ENCODE measurements at regions not wholly inside any gene's neighbourhood (a gene's known extent, or its start where the extent isn't known, plus 50 kb on each side); places are given as distances from the start of the nearest gene placed in this dataset.

DNA sequence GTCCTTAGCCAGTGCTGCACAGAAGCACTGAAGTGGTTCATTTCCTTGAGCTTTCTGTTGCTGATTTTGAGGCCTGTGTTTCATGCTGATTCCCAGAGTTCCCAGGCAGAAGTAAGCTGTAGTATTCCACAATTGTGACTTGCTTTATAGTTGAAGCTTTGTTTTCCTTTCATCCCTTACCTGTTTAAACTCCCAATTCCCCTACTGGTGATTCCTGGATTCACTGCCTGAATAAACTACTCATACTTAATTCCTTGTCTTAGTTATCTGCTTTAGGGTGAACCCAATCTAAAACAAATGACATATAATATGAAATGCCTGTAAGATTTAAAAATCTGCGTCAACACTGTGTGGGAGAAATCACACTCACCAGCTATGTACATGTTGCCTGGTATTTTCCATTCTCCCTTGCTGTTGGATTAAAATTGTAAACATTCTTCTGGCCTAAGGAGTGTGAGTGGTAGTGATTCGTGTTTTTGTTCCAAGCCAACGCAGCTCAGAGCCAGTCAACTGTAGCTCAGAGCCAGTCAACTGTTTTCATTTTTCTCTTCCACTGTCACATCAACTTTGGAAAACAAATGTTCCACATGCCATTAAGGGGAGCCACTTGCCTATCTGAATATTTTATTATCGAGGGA is 879.4 kb downstream of the MRPL39 start:
- DNase-seq (ENCODE audit: low spot score) = no peak

DNA sequence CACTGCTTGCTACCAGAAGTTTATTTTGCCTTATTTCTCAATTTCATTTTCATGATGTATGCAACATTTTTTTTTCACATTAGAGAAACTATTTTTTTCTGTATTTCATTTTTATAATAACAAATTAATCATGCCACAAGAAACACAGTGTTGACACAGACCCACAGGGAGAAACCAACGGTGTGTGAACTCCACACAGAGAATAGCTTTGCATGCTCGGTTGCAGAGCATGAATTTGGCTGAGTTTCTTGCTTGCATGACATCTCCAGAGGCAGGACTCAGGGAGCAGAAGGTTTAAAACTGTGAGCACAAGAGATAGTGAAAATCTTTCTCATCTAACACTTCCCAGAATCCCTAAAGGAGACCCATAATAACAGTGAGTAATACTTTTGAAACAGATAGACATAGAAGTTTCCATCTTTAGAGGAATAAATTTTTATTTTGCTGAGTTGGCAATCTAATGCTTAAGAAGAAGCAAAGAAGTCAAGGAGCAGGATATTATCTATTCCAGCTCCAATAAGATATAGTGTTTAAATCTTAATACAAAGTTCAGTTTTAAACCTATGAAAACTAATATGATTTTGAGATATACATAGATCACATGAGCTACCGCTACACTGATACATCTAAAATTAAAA is 890.9 kb downstream of the MRPL39 start:
- DNase-seq (ENCODE audit: low spot score) = no peak

DNA sequence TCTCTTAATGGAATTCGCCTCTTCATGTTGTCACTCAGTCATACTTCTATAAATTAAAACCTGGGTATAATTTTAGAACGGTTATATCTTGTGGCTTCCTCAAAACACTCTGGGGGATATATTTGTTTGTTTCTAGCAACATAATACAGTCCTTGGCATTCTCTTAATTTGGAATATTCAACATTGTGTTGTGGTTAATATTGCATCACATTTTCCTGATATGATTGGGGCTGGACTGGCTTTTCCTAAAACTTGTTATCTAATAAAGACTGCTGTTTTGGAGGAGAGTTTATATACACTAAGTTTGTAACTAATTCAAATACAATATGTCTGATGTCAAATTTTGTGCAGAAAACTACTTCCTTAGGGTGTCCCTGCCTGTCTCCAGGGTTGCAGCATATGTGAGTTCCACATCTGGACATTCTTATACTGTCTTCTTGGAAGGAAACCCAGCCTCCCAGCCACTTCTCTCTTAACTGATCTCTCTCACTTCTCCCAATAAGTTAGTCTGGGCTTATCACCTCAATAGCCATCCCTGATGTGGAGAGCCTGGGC is 892.6 kb downstream of the MRPL39 start:
- DNase-seq (ENCODE audit: low spot score) = no peak

DNA sequence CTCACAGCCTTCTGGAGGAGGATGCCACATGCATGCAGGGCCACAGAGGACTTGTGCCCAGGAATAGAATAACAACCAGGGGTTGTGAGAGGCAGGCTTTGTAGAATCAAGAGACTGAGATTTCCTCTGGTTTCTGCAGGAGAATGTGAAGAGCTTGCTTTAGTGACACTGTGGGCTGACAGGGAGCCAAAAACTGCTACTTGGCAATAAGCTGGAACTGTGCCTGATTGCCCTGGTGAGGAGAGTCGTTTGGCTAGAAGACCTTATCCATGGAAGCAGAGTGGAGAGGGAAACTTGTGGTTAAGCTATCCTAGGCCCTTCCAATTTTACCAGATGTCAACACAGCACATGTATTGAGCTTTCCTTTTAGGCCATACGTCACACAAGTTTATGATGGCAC is 902.1 kb downstream of the MRPL39 start:
- DNase-seq (ENCODE audit: low spot score) = no peak

DNA sequence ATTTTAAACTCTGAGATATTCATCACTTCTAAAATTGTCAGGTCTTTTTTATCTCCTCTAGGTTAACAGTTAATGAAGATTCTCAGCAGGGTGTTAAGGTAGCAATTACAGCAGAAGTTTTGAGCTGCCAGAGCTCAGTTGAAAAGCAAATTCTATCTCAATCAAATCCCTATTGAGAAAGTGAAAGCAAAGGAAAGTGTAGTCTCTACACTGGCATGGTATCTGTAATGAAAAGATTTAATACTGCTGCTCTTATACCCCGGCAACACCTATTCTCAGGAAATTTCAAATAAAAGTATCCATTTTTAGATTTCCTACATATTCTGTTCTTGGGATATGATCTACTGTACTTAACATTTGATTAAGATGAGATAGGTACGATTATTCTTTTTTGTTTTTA is 913.5 kb downstream of the MRPL39 start:
- DNase-seq (ENCODE audit: low spot score) = no peak

DNA sequence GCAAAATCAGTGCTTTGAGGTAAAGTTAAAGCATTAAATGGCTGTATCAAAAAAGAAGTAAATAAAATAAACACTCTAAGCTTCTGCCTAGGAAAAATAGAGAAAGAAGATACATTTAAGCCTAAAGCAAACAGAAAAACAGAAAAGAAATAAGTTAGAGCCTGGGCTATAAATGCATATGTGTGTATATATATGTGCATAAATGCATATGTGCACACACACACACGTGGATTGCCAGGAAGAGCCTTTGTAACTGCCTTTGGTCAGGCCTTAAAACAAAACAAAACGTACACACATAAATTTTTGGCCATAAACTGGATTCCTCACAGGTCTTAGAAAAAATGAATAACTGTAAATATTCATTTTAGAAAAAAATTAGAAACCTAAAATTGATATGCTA is 925.8 kb downstream of the MRPL39 start:
- DNase-seq (ENCODE audit: low spot score) = no peak

DNA sequence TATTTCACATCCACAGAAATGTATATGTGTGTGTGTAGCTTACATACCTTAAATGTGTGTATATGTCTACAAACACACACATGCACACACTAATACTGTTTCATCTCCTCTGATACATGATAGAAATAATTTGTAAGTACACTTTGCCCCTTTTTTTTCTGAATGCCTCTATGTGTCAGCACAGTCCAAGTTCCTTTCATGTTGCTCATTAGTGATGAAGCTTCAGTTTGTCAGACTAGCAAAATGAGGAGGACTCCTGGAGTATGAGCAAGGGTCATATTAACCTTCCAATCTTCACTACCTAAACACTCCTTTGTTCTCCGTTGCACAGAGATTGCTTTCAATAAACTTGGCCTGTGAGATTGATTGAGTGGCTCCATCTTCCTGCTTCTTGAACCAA is 935.4 kb downstream of the MRPL39 start:
- no peak for DNase-seq (ENCODE audit: low spot score)

DNA sequence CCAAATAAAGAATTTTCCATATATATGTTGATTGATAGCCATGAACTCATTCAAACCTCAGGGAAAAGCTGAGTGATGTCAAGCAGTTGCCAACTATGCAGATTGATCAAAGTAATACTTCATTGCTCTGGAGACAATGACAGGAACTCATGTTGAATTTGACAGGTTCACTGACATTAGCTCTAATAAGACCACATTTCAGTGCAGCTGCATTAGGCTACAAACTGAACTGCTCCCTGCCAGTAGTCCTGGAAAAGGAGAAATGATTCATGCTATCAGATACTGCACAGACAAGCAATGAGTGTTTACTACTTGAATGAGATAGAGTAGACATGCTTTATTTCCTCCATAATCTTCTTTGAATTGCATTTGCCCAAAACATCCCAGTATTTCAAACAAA is 948.4 kb downstream of the MRPL39 start:
- no peak for DNase-seq (ENCODE audit: low spot score)

DNA sequence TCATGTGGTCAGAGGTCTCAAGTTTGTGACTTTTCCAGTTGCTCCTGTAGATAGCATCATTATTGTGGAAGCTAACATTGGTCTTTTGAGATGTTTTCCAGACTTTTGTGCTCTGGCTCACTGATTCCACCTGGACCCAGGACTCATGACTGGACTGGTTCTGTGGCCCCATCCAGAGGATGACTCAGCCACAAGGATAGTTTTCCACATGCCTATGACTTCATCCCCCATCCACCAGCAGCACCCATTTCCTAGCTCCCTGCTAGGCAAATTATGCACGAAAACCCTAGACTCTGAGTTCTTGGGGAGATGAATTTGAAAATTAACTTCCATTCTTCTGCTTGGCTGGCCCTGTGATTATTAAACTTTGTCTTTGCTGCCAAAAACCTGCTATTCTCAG is 949.3 kb downstream of the MRPL39 start:
- no peak for DNase-seq (ENCODE audit: low spot score)

DNA sequence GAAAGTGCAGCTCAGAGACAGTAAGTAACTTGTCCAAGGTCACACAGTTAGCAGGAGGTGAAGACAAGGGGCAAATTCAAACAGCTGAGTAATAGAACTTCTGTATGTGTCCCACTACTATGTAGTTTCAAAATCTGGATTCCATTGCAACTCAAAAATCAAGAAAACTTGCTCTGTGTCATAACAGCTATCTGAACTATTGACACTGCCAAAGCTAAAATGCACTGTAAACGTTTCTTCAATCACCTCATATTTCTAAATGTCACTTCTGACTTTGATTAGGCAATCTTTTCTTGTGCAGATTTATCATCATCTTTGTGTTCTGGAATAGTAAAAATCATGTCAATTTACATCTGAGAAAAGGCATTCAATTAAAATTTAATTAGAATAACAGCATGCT is 957.6 kb downstream of the MRPL39 start:
- DNase-seq (ENCODE audit: low spot score) = no peak

DNA sequence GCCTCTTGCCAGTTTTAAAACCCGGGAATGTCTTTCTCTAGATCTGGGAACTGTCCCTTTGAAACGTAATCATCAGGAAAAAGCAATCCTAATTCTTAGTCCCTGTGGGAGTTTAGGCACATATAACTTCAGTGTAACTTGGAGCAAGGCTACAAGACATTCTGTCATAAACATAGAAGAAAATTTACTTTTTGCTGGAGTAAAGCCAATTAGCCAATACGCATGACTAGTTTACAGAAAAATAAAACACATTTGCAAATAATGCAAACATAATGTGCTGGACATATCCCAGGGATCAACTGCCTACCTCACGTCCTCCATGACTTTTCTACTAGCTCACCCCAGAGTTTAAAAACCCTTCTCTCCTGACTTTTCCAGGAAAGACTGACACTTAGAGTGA is 970.6 kb downstream of the MRPL39 start:
- DNase-seq (ENCODE audit: low spot score) = no peak

DNA sequence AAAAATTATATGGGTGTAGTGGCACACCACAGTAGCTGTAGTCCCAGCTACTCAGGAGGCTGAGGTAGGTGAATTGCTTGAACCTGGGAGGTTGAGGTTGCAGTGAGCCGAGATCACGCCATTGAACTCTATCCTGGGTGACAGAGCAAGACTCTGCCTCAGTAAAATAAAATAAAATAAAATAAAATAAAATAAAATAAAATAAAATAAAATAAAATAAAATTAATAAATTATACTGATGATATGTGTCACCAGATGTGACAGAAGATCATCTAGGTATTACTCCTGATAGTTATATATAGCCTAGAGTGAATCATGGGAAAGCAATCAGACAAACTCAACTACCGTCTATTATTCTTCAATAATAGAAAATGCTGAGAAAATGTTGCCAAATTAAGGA is 972.5 kb downstream of the MRPL39 start:
- no peak for DNase-seq (ENCODE audit: low spot score)

DNA sequence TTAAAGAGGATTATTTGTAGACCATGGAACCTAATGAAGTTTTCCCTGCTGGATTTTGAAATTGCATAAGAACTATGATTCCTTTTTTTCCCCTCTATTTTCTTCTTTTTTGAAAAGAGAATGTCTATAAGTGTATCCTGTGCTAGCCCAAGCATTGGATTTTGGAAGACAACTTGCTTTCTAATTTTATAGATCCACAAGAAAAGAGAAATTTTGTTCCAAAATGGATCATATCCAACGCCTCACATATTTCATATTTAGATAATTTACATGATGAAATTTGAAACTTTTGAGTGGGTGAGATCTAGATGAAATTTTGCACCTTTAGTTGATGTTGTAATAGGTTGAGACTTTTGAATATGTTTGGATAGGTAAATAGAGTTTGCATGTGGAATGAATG is 978.7 kb downstream of the MRPL39 start:
- no peak for DNase-seq (ENCODE audit: low spot score)

DNA sequence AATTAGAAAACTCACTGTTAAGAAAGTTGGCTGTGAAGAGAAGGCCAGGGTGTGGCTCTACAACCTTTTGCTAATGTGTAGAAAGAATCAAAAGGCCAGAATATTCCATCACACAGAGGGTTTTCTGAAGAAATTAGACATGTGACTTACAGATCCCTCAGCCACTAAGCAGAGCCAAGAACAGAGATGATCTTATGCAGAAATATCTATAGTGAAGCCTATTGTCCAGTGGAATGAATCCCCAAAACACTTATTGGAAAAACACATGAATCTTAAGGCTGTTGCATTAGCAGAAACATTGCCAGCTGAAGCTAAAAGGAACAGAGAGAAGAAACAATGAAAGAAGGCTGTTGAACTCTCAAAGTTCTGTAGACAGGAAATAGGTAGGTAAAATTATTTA is 979.2 kb downstream of the MRPL39 start:
- no peak for DNase-seq (ENCODE audit: low spot score)

DNA sequence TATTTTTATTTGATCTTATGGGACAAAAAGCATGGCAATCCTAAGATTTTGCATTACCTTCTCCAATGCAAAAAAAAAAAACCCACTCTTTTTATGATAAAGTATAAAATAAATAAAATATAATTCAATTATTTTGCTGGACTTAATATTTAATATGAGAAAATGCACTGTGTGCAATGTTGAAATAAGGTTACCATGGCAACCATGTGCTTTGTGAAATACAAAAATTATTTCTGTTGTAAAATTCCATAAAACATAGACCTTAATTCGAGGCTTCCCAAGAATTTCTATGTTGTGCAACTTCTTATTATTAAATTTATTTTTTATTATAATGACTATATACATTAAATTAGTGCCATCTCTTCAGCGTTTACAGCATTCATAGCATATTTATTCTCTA is 989.5 kb downstream of the MRPL39 start:
- DNase-seq (ENCODE audit: low spot score) = no peak

DNA sequence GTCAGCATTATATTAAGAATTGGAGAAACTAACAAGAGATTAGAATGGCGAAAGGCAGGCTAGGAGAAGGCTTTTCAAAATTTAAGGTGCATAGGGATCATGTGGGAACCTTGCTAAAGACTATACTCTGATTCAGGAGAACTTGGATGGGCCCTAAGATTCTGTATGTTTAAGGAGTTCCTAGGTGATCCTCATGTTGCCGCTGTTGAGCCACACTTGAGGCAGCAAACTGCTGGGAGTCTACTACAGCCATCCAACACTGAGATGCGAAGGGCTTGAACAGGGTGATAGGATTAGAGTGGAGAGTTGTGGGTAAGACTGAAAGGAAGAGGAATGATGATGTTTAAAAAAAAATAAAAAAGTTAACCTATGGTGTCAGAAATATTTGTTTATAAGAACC is 1013.2 kb downstream of the MRPL39 start:
- DNase-seq (ENCODE audit: low spot score) = no peak

DNA sequence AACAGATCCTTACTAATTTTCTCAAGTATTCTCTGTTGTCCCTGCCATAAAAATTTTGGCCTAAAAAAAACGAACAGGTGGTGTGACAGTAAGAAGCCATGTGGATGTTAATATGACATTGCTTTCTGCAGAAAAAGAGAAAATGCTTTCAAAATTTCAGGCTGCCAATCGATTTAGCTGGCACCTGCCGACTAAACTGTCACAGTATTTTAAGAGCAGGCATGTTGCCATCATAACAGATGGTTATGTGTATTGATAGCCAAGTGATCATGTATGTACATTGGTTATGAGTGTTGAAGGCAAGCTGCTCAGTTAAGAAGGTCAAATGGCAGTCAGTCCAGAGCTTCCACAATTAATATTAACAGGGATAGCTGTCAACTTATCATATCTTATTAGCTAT is 1017.0 kb downstream of the MRPL39 start:
- no peak for DNase-seq (ENCODE audit: low spot score)

DNA sequence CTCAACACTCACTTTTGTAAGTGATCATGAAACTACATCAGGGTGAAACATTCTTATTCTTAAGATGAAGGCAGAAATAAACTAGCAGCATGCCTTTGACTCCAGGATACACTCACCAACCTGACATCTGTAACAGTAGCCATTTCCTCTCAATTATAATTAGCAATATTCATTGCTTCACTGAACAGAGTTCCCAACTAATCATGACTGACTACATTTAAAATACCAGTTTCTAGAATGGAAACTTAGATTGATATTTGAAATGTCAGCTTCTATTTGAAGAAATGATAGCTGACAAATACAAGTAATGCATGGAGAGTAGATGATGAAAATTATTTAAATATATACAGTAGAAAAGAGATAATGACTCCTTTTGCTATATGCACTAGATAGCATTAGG is 1023.8 kb downstream of the MRPL39 start:
- no peak for DNase-seq (ENCODE audit: low spot score)

DNA sequence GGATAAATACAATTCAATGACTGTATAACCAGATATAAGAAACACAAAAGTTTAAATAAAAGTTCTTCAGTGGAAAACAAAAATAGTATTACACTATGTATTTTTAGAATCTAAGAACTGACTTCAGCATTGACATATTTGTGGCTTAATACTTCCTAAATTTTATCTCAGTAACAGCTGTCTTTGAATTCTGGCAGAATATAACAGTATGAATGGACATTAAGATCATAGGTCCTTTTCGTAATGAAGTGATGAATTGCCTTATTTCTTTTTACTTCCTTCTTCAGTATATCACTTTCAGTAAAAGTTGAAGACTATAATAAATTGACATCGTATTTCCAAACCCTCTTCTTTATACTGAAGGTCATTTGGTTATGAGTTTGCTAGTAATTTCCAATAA is 1030.0 kb downstream of the MRPL39 start:
- DNase-seq (ENCODE audit: low spot score) = no peak

DNA sequence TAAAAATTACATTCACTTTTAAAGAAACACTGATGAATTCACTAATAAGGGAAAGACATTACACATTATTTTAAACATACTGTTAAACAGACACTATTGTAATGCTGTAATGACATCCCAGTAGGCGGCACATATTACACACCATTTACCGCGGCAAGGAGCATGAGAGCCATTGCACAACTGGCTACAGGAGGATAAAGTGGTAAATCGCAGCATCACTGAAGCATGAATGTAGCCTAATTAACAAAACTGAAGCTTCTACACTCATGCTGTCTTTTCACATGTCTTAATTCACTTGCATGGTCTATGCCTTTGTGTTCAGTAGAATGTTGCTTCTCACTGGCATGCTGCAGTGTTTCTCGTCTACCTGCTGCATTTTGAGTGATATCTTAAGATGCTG is 1046.0 kb downstream of the MRPL39 start:
- DNase-seq (ENCODE audit: low spot score) = no peak

DNA sequence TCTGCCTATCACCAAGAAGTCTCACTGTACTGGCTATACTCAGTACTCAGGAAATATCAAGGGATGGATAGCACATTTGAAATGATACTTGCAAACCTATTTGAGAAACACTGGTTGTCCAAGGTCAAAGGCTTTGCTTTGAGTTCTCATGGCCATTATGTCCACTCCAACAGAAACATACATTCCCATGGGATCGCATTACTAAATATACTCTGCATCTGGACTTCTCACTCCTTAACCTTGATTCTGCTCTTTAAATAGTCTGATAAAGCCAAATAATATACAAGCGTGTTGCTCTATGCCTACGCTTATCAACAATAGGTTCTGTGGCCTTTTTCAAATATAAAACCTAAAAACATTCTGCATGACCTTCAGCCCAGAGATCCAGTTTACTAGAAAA is 1054.8 kb downstream of the MRPL39 start:
- DNase-seq (ENCODE audit: low spot score) = no peak

DNA sequence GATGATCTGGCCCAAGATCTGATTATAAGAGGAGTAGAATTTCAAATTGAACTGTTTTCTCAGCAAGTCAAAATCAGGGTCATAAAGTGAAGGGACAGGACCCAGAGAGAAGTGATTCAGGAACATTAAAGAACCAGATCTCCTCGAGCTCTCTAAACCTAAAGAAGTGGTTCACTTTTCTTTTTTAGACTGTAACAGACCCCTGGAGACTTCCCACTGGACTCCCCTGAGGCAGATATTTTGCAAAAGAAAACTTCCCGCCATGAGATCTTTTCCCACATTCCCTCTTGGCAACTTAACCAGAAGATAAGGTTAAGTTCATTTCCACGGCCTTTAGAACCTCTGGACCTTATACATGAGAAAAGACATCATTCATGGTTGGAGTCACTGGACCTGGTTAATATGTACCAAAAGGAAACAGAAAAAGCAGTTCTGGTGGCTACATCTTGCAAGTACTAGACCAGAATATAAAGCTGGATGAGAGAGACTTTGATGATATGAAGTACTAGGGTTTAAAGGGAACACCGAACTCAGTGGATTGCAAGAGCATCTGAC is 1061.4 kb downstream of the MRPL39 start:
- DNase-seq (ENCODE audit: low spot score) = no peak

DNA sequence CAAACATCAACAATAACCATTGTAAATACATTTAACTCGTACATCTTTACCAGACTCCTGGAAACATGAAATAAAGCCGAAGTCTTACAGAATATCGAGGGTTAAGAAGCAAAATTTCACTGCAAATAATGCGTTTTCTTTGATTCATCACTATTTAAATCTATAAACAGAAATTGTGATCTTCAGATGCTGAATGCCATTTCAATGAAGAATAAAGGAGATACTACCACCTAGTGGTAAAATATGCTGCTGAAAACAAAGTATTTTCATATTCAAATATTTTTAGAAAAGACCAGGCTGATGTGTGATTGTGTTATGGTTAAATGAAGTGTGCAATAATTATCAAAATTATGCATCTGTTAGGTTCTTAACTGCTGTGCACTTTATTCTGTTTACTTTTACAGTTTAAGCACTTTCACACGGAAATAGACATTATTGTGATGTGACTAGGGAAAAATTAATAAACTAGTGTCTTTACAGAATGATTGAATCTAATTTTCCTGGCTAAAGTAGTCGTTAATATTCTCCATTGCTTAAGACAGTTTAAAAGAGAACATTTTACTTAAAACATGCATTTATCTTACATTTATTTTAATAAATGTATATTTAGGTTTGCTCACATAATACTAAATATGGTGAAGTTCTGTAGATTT is 1093.1 kb downstream of the MRPL39 start:
- no peak for DNase-seq (ENCODE audit: low spot score)

All from CD4-positive, alpha-beta T cell treated with Interleukin-2 at 100 ng/mL for 4 hours (primary cell).